Heart right ventricle (tissue), 16 donors: ENCODE measurements at regions not wholly inside any gene's neighbourhood (a gene's known extent, or its start where the extent isn't known, plus 50 kb on each side); places are given as distances from the start of the nearest gene placed in this dataset.

ENCODE experiments used
- ATAC-seq, 8 donors: fragments of 200-7000 bp; cut with Tn5 transposase; one replicate each; pipeline ENCODE4 v1.9.1; 2020; ENCODE audit warnings: mild to moderate bottlenecking in 8 of 8, moderate library complexity in 8 of 8, moderate number of reproducible peaks in 1 of 8
- DNase-seq, 2 donors: peaks; one replicate each; pipeline ENCODE4 v3.0.0-alpha.2; 2020
- H3K27ac ChIP-seq, 10 donors: fragments of 200-600 bp; sonication (generic) in 2 of 10; one replicate each; pipeline versions ENCODE4 v1.5.0 to v1.8.0; 2020 to 2022; ENCODE audit warnings: mild to moderate bottlenecking in 3 of 10
- H3K27me3 ChIP-seq, 7 donors: fragments of 200-600 bp; one replicate each; pipeline ENCODE4 v1.8.0; 2021 to 2022; ENCODE audit warnings: mild to moderate bottlenecking in 2 of 7
- H3K36me3 ChIP-seq, 9 donors: fragments of 200-600 bp; sonication (generic) in 1 of 9; one replicate each; pipeline versions ENCODE4 v1.5.0 to v1.8.0; 2020 to 2022; ENCODE audit warnings: mild to moderate bottlenecking in 2 of 9
- H3K4me1 ChIP-seq, 9 donors: fragments of 200-600 bp; sonication (generic) in 1 of 9; one replicate each; pipeline versions ENCODE4 v1.5.0 to v1.8.0; 2020 to 2022; ENCODE audit warnings: mild to moderate bottlenecking in 4 of 9
- H3K4me3 ChIP-seq, 10 donors: fragments of 200-600 bp; sonication (generic) in 2 of 10; one replicate each; pipeline versions ENCODE4 v1.5.0 to v1.8.0; 2020 to 2022; ENCODE audit warnings: mild to moderate bottlenecking in 7 of 10, moderate library complexity in 2 of 10
- H3K9me3 ChIP-seq, 11 donors: fragments of 200-600 bp in 10 of 11; sonication (generic) in 2 of 11; one replicate each; pipeline versions ENCODE4 v1.5.0 to v1.8.0; 2013 to 2022; ENCODE audit warnings: mild to moderate bottlenecking in 2 of 11, control low read depth in 1 of 11, moderate library complexity in 1 of 11
- WGBS, 2 donors: extraction: QIAGEN DNeasy Blood & Tissue Kit; methylation state at CpG; one replicate each; pipeline ENCODE4 v1.1.7; 2013; ENCODE audit warnings: inconsistent platforms in 1 of 2; 5-methylcytosine and 5-hydroxymethylcytosine counted together
- intact Hi-C, 10 donors: fragments of 100-400 bp; cut with DNase I; formaldehyde crosslinking; loops; one replicate each; pipeline versions ENCODE4 v1.11.1 to v1.14.2; 2022
- TF ChIP-seq, protein P1 (sequence below), 9 donors: fragments of 200-600 bp; sonication (generic) in 2 of 9; IDR thresholded peaks; one replicate each; pipeline versions ENCODE4 v1.5.0 to v1.8.0; 2021 to 2022; ENCODE audit warnings: antibody characterized with exemption in 9 of 9, mild to moderate bottlenecking in 5 of 9, moderate library complexity in 1 of 9
- donor health status: Arrhythmogenic right ventricular cardiomyopathy.
- donor health status: ischemic (EF 13 %, LVEDD 7.1; RV severe dilation, severe dysfunction).
- donor health status: healthy with polysubstance abuse.
- donor health status: DM: no; HTN: yes; CAD: no.
- donor health status: DM: no; HTN: no; CAD: no.
- donor health status: ischemic (EF 25% LVEDD 6.9; RV normal size, moderate dysfunction).
- donor health status: ischemic (EF 25% LVEDD 5.7; RV mildly dilated, moderate dysfunction).
- donor health status: healthy.
- donor health status: DM: yes; HTN: yes; CAD: no.
- donor health status: Ischemic cardiomyopathy.
- donor health status: ischemic (EF 35%, LVEDD 5.7; RV mildly dilated, moderate dysfunction).
- donor health status: nonischemic (EF 11% LVEDD 7.7; RV severe dilation, severe dysfunction).
- donor health status: DM: yes; HTN: yes; CAD: no.
- donor health status: PGD.
- donor health status: ischemic (EF 29% LVEDD 5.4; RV normal size, mild dysfunction).
- donor health status: nonischemic (EF 23%, LVEDD 6.1; RV moderate dilation, normal function).

DNA sequence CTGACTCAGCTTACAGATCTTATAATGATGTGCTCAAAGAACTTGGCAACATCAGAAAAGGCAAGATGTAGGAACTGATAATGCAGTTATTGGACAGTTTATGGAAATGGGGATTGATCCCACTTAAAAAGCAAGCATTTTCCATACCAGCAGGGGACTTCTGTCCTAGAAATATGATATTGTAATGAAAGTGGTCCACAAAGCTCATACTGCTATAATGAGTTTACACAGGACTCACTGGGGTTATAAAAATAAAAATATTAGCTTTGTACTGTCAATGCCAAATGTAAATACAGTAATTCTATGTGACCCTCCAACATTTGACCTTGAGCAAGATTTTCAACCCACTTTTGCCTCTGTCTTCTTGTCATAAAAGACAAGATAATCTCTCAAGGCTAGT, 145.5 kb upstream of the SEM1 start:
- ATAC-seq (no peak), DNase-seq (no peak)
- intact Hi-C loops: no loop called here
- no peaks in the 10 kb centered on the region for H3K27me3 ChIP-seq
- H3K36me3 ChIP-seq: no peaks in the 10 kb centered on the region
- TF ChIP-seq, protein P1, sequence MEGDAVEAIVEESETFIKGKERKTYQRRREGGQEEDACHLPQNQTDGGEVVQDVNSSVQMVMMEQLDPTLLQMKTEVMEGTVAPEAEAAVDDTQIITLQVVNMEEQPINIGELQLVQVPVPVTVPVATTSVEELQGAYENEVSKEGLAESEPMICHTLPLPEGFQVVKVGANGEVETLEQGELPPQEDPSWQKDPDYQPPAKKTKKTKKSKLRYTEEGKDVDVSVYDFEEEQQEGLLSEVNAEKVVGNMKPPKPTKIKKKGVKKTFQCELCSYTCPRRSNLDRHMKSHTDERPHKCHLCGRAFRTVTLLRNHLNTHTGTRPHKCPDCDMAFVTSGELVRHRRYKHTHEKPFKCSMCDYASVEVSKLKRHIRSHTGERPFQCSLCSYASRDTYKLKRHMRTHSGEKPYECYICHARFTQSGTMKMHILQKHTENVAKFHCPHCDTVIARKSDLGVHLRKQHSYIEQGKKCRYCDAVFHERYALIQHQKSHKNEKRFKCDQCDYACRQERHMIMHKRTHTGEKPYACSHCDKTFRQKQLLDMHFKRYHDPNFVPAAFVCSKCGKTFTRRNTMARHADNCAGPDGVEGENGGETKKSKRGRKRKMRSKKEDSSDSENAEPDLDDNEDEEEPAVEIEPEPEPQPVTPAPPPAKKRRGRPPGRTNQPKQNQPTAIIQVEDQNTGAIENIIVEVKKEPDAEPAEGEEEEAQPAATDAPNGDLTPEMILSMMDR (IDR thresholded peaks at IDR 0.05): no peak
- H3K4me1 ChIP-seq: no peaks in the 10 kb centered on the region
- no peak overlapping the region for H3K4me3 ChIP-seq
- H3K9me3 ChIP-seq: no peaks in the 10 kb centered on the region
- no peak overlapping the region for H3K27ac ChIP-seq

DNA sequence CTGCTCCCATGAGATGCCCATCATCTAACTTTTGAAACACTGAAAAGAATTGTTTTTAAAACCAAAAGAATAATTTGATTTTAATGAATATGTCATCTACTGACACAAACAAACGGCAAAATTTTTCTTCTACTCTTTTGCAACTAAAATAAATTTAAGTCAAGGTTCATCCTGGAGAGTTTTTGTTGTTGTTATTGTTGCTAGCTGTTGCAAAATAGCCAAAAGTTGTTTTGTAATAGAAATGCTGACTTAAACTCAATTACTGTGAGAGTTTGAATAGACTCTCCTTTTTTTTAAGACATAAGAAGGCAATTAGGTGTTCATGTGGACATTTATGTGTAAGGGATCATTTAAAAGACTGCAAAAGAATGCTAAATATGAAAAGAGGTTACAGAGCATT, 146.0 kb upstream of the SEM1 start:
- Histone ChIP-seq H3K9me3 (peaks cover 0 to 3% (median 0%) of the 10 kb centered on the region in 11 donors), H3K36me3 (no peaks in the 10 kb centered on the region), H3K27ac (no peak overlapping the region), H3K4me1 (no peaks in the 10 kb centered on the region), H3K4me3 (no peak overlapping the region), H3K27me3 (no peaks in the 10 kb centered on the region)
- intact Hi-C loops: no loop called here
- TF ChIP-seq, protein P1 (IDR thresholded peaks at IDR 0.05): no peak
- ATAC-seq (no peak), DNase-seq (no peak)
- 63 to 76% methylated on average over 1 of the region's 1 CpG for WGBS, 2 donors

DNA sequence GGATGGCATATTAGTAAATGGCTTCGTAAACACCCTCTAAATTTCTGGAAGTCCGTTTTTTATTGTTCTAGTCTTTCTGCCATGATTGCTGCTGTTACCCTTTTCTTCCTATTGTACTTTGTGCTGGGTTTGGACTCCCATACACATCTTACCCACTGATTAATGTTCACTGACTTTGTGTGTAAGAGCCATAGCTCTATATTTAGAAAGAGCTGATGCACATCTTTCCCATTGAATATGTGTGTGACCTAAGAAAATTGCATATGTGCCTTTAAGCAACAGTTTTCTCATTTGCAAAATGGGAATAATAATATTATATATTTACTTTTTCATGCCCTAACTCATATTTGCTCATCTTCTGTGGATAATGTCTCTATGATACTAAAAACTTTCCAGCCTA, 135.8 kb upstream of the DLX6 start:
- no peak overlapping the region for H3K27ac ChIP-seq
- no peaks in the 10 kb centered on the region for H3K36me3 ChIP-seq
- intact Hi-C loops: no loop called here
- TF ChIP-seq, protein P1 (IDR thresholded peaks at IDR 0.05): no peak
- WGBS, 2 donors: 68 to 73% methylated on average over 2 of the region's 2 CpGs
- no peaks in the 10 kb centered on the region for H3K4me1 ChIP-seq
- peaks cover 0 to 10% (median 0%) of the 10 kb centered on the region in 7 donors for H3K27me3 ChIP-seq
- ATAC-seq: no peak
- DNase-seq: no peak
- H3K9me3 ChIP-seq: no peaks in the 10 kb centered on the region
- H3K4me3 ChIP-seq: no peak overlapping the region

DNA sequence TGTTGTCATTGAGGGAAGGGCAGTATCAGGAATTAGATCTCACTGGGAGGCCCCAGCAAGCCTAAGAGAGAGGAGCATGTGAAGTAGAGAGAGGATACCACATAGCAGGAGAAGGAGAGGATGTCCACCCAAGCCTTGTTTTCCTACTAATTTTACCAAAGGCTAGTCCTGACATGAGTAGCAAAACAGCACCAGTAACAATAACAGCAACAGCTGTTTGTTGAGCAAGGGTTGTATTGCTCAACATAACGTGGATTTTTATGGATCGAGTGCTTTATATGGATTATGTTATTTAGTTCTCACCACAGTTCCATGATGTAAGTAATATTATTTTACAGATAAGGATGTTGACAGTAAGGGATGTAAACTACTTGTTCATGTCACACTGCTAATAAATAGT, 135.2 kb upstream of the DLX6 start:
- Histone ChIP-seq H3K4me1 (no peaks in the 10 kb centered on the region), H3K27ac (no peak overlapping the region), H3K4me3 (no peak overlapping the region), H3K27me3 (peaks cover 0 to 10% (median 0%) of the 10 kb centered on the region in 7 donors), H3K36me3 (no peaks in the 10 kb centered on the region), H3K9me3 (no peaks in the 10 kb centered on the region)
- DNase-seq: no peak
- ATAC-seq: no peak
- TF ChIP-seq, protein P1 (IDR thresholded peaks at IDR 0.05): no peak
- intact Hi-C loops: no loop called here
- WGBS, 2 donors: 81% methylated on average over 2 of the region's 2 CpGs

DNA sequence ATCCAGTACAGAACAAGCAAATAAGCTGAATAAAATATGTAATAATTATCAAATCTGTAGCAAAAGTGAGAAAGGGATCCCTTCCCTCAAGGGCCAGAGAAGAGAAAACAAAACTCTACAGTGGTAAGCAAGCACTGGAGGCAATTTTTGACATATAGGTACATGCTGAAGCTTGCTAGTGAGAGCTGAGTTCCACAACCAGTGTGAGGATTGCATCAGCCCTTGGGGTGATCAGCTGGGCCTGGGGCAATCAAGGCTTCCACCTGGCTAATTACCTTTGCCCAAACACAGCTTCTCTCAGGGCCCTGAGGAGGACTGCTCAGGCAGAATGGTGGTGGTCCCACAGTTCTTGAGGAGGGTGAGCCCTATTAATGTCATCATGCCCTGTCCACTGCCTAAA, 134.4 kb upstream of the DLX6 start:
- no peak for DNase-seq
- Histone ChIP-seq H3K9me3 (no peaks in the 10 kb centered on the region), H3K4me3 (no peak overlapping the region), H3K36me3 (no peaks in the 10 kb centered on the region), H3K27me3 (peaks cover 0 to 10% (median 0%) of the 10 kb centered on the region in 7 donors), H3K27ac (no peak overlapping the region), H3K4me1 (no peaks in the 10 kb centered on the region)
- no peak for ATAC-seq
- intact Hi-C loops: no loop called here
- TF ChIP-seq, protein P1 (IDR thresholded peaks at IDR 0.05): no peak
